OCI-LY3 (cell line): ENCODE measurements at regions not wholly inside any gene's neighbourhood (a gene's known extent, or its start where the extent isn't known, plus 50 kb on each side); places are given as distances from the start of the nearest gene placed in this dataset.

ENCODE experiments used
- EZH2phosphoT487 ChIP-seq: fragments of 200-600 bp; shearing (Covaris generic); IDR thresholded peaks from 2 replicates; pipeline ENCODE4 v1.6.1; 2018; ENCODE audit warnings: antibody characterized with exemption, mixed run types, low read depth
- TF ChIP-seq, protein P1 (sequence below): fragments of 200-600, 300-600 bp; sonication (generic); IDR thresholded peaks from 2 replicates; pipeline ENCODE4 v1.5.1; 2014; ENCODE audit warnings: antibody characterized with exemption, low read length, low read depth

DNA sequence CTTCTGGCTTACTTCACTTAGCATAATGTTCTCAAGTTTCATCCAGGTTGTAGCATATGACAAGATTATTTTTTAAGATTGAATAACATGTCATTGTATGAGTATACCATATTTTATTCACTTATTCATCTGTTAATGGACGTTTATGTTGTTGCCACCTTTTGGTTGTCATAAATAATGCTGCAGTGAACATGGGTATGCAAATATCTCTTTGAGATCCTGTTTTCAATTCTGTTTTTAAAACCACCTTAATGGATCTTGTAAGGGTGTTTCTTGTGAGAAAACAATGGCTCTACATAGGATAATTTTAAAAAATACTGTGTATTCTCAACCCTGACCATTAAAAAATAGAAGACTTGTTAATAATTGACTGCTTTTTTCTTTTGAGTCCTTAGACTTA lies 290.7 kb upstream of the TMEM229A start:
- TF ChIP-seq, protein P1, sequence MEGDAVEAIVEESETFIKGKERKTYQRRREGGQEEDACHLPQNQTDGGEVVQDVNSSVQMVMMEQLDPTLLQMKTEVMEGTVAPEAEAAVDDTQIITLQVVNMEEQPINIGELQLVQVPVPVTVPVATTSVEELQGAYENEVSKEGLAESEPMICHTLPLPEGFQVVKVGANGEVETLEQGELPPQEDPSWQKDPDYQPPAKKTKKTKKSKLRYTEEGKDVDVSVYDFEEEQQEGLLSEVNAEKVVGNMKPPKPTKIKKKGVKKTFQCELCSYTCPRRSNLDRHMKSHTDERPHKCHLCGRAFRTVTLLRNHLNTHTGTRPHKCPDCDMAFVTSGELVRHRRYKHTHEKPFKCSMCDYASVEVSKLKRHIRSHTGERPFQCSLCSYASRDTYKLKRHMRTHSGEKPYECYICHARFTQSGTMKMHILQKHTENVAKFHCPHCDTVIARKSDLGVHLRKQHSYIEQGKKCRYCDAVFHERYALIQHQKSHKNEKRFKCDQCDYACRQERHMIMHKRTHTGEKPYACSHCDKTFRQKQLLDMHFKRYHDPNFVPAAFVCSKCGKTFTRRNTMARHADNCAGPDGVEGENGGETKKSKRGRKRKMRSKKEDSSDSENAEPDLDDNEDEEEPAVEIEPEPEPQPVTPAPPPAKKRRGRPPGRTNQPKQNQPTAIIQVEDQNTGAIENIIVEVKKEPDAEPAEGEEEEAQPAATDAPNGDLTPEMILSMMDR: no peak
- no peak for TF ChIP-seq EZH2phosphoT487
